CD4-positive, alpha-beta T cell treated with Interleukin-17A for 4 hours (primary cell): ENCODE measurements at regions not wholly inside any gene's neighbourhood (a gene's known extent, or its start where the extent isn't known, plus 50 kb on each side); places are given as distances from the start of the nearest gene placed in this dataset.
"Not testable (repeated sequence)": the region's sequence is repeated elsewhere in the genome, so short reads cannot be mapped to it uniquely, and the experiment has no call there.

ENCODE experiments used
- DNase-seq: peaks from one replicate; pipeline ENCODE4 v3.0.0-alpha.2; 2020; ENCODE audit warnings: mixed read lengths

DNA sequence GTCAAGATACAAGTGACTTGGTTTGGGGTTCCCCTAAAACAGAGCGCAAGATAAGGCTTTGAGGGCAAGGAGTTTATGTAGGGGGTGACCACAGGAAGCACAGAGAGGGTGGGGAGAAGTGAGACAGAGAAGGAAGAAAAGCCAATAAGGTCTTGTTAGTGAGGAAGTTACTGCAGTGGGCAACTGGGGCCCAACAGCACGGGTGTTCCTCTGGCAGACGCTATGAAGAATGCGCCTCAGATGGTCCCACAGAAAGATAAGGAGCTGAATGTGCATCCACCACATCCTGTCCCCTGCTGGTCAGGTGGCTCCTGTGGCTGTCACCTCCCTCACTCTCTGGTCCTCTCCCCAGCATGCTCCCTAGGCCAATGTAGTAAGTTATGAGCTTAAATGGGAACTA lies 333.5 kb downstream of the TSHZ3 start:
- DNase-seq, result no peak

GRCh38 chr19:31014668-31015067 lies 334.6 kb downstream of the TSHZ3 start:
- DNase-seq, result no peak

DNA sequence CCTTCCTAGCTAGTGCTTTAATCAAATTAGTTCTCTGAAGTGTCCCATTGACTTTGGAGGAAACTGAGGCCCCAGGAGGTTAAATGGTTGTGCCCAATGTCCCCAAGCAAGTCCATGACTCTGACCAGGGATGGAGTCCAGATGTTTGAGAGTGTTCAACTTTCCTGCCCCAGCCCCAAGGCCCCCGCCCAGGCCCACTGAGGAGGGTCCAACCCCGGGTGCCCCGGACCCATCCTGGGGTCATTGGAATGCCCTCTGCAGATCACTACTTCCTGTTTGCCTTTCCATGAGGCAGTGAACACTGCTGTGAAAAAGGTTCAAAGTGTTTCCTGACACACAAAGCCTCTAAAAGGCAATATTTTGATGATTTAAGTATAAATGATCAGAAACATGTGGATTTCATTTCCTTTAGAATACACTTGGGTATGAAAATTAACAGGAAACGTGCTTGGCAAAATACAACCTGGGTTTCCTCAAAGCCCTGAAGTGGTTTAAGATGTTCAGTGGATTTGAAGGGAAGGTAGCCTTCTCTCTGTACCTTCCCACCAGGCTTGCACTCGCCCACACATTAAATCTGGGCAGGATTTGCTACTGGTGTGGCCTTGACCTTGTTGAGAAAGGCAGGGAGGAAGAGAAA lies 335.7 kb downstream of the TSHZ3 start:
- DNase-seq, result no peak

GRCh38 chr19:31002518-31003244 lies 346.6 kb downstream of the TSHZ3 start:
- no peak for DNase-seq

DNA sequence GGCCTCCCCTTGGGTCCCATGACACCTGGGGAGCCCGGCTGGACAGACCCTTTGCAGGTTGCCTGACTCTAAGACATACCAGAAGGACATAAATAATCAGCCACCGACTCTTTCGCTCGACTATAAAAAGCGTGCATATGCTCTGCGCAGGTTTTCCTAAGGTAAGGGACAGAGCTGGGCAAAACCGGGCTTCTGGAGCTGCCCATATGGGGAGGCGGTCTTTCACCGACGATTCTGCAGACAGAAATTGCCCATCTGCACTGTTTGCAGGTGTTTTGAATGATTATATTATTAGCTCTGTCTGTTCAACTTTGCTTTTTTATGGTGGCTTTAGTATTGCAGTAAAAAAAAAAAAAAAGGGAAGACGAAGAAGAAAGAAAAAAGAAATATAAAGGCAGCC lies 347.2 kb downstream of the TSHZ3 start:
- DNase-seq, result no peak

DNA sequence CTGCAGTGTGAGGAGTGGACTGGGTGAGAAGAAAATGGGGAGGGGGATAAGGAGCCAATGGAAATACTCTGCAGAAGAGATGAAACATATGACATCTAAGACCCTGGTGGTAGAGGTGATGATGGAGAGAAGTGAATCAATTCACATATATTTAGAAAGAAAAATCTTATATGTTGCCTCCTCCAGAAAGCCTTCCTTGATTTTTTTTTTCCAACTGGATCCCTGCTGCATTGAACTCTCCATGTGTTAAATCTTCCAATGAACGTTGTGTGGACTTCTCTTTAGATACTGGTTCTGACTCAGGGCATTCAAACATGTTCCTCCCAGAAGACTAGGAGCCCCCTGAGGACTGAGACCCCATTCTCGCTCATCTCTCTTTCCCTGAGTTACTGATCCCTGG lies 348.3 kb downstream of the TSHZ3 start:
- DNase-seq, result no peak

- DNase-seq, result no peak
These were observed 349.5 kb downstream of the TSHZ3 start for GRCh38 chr19:30999726-31000125.

DNA sequence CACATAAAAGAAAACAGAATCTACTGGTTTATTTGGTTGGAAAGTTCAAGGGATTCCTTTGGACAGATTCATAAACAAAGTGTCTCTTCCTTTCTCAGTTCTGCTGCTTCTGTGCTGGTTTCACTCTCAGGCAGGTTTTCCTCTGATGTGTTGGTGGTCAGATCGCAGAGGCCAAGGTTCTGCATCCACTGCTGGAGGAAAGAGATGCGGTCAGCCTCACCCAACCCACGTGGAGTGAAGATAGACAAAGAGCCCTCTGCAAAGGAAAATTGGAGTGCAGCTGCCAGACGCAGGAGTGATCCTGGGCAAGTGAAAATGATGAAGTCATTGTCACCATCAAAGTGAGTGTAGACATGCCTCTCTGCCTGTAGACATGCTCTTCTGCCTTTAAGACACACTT lies 352.0 kb downstream of the TSHZ3 start:
- DNase-seq, result no peak

GRCh38 chr19:30978639-30979038 lies 370.6 kb downstream of the TSHZ3 start:
- no peak for DNase-seq

DNA sequence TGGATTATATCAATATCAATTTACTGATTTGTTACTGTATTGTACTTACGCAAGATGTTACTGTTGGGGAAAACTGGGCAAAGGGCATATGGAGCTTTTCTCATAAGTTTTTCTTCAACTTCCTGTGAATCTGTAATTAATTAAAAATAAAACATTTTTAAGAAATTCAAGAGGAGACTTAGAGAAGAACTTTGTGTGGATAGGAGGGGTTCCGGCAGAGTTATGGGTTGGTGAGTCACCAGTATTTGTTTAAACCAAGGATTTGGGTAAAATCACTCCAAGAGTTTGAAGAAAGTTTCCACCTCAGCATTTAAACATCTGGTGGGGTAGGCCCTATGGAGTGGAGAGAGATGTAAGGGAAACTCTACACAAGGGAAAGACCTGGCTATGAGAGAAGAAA lies 379.6 kb downstream of the TSHZ3 start:
- no peak for DNase-seq

- no peak for DNase-seq
These were observed 380.3 kb downstream of the TSHZ3 start for GRCh38 chr19:30968841-30969399.

GRCh38 chr19:30968210-30968609 lies 381.0 kb downstream of the TSHZ3 start:
- no peak for DNase-seq

DNA sequence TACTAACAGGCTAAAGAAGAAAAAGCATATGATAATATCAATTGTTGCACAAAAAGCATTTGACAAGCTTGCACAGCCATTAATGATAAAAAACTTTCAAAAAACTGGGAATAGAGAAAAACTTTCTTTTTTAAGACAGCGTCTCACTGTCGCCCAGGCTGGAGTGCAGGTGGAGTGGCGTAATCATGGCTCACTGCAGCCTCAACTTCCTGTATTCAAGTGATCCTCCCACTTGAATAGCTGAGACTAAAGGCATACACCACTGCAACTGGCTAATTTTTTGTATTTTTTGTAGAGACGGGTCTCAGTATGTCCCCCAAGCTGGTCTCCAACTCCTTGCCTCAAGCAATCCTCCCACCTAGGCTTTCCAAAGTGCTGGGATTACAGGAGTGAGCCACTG lies 382.8 kb downstream of the TSHZ3 start:
- no peak for DNase-seq

- no peak for DNase-seq
These were observed 390.2 kb downstream of the TSHZ3 start for GRCh38 chr19:30959011-30959410.

- DNase-seq, result no peak
These were observed 393.8 kb downstream of the TSHZ3 start for GRCh38 chr19:30955112-30956104.

DNA sequence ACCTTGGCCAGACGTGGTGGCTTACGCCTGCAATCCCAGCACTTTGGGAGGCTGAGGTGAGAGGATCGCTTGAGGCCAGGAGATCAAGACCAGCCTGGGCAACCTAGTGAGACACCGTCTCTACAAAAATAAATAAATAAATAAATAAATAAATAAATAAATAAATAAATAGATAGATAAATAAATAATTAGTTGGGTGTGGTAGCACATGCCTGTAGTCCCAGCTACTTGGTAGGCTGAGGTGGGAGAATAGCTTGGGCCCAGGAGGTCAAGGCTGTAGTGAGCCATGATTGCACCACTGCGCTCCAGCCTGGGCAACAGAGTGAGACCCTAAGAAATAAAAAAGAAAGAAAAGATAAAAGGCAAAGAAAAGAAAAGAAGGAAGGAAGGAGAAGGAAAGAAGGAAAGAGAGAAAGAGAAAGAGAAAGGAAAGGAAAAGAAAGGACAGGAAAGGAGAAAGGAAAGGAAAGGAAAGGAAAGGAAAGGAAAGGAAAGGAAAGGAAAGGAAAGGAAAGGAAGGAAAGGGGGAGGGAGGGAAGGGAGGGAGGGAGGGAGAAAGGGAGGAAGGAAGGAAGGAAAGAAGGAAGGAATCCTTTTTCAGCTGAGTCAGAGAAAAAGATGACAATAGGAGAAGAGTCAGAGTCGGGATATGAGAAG lies 404.8 kb downstream of the TSHZ3 start:
- not testable (repeated sequence) for DNase-seq

DNA sequence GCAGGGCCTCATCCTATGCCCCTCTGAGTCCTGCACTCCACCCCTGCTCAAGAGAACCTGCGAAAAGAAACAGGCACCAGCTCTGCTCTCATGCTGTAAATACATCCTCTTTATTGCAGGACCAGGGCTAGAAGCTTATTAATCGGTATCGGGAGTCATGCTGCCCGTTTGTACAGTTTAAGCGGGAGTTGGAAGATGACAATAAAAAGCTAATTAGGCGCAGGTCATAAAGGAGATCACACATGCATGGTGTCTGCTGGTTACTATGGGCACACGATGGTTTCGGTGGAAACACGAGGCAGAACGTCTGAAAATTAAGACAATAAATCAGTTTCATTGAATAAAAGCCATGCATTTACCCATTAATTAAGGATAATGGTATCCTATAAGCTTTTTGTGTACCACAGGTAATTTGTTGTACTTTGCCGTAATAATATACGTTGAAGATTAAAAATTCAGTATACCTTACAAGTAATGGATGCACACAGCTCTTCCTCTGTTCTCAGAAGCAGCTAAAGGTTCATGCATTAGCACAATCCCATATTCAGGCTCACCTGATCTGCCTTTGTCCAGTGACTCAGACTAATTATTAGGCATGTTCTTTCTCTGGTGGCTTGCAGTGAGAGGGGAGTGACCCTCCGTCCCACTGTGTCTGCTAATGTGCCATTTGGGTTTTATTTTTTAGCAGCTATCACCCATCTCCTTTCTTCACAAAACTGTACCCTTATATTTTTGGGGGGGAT lies 406.0 kb downstream of the TSHZ3 start:
- DNase-seq, result no peak

GRCh38 chr19:30942636-30943035 lies 406.6 kb downstream of the TSHZ3 start:
- DNase-seq, result no peak

- DNase-seq, result no peak
These were observed 407.6 kb downstream of the TSHZ3 start for GRCh38 chr19:30941591-30941990.

GRCh38 chr19:30936276-30936675 lies 413.0 kb downstream of the TSHZ3 start:
- DNase-seq, result no peak

DNA sequence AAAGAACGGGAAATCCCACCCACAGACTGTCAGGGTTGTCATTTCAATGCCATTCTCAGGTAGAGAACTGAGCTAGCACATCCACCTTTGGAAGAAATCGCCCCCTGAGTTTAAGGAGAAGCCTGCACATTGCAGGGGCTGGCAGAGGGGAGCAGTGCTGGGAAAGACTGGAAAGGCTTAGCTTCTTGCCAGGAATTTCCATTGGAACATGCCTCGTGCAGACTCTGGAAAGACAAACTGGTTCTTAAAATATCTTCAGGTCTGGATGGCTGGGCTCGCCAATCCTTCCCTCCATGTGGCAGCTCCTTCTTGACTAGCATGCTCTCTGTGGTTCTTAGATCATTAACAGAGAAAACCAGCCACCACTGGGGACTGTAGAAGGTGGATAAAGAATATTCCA lies 414.1 kb downstream of the TSHZ3 start:
- DNase-seq, result no peak

DNA sequence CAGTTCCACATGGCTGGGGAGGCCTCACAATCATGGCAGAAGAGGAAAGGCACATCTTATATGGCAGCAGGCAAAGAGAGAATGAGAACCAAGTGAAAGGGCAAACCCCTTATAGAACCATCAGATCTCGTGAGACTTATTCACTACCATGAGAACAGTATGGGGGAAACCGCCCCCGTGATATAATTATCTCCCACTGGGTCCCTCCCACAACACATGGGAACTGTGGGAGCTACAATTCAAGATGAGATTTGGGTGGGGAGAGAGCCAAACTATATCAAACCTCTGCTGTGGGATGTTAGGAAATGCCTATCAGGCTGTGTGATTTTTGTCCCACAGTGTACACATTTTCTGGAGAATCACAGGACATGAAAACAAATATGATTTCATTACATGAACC lies 415.8 kb downstream of the TSHZ3 start:
- not testable (repeated sequence) for DNase-seq
